ENCODE measurements at regions not wholly inside any gene's neighbourhood (a gene's known extent, or its start where the extent isn't known, plus 50 kb on each side); places are given as distances from the start of the nearest gene placed in this dataset.

DNA sequence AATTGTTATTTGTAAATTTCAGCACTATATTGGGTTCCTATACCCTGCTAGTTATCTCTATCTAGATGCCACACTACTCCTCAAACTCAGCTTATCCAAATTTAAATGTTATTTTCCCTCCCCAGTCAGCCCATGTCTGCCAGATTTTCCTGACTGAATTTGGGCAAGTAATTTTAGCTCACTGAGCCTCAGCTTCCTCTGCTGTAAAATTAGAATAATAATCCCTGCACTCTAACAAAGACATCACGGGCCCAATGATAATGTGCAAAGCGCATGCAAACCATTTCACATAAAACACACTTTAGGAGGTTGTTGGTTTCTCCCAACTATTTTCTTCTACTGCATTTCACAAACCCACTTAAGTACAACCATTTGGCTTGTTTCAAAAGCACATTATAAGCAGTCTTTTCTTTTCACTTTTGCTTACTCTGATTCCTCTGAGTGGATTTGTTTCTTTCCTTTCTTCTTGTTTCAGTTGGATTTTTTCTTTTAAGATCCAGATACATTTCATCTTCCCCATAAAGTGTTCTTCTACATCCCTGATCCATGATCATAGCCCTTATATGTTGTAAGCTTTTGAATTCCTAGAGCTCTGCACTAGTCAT is 152.8 kb upstream of the DPT start:
- H3K4me3 ChIP-seq (replicated peaks; ENCODE audit: insufficient read depth, low read length), result no peak overlapping the region
- no peak overlapping the region for H3K27ac ChIP-seq (replicated peaks)
- TF ChIP-seq POLR2AphosphoS5 (IDR thresholded peaks at IDR 0.05; ENCODE audit: low read depth) (no peak), GABPA (IDR thresholded peaks at IDR 0.05; ENCODE audit: low read depth) (no peak), SPI1 (IDR thresholded peaks at IDR 0.05; ENCODE audit: borderline replicate concordance, low read depth) (no peak)
- TF ChIP-seq, protein P1, sequence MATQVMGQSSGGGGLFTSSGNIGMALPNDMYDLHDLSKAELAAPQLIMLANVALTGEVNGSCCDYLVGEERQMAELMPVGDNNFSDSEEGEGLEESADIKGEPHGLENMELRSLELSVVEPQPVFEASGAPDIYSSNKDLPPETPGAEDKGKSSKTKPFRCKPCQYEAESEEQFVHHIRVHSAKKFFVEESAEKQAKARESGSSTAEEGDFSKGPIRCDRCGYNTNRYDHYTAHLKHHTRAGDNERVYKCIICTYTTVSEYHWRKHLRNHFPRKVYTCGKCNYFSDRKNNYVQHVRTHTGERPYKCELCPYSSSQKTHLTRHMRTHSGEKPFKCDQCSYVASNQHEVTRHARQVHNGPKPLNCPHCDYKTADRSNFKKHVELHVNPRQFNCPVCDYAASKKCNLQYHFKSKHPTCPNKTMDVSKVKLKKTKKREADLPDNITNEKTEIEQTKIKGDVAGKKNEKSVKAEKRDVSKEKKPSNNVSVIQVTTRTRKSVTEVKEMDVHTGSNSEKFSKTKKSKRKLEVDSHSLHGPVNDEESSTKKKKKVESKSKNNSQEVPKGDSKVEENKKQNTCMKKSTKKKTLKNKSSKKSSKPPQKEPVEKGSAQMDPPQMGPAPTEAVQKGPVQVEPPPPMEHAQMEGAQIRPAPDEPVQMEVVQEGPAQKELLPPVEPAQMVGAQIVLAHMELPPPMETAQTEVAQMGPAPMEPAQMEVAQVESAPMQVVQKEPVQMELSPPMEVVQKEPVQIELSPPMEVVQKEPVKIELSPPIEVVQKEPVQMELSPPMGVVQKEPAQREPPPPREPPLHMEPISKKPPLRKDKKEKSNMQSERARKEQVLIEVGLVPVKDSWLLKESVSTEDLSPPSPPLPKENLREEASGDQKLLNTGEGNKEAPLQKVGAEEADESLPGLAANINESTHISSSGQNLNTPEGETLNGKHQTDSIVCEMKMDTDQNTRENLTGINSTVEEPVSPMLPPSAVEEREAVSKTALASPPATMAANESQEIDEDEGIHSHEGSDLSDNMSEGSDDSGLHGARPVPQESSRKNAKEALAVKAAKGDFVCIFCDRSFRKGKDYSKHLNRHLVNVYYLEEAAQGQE (IDR thresholded peaks at IDR 0.05; ENCODE audit: insufficient replicate concordance, low read depth), result no peak
- TF ChIP-seq, protein P2, sequence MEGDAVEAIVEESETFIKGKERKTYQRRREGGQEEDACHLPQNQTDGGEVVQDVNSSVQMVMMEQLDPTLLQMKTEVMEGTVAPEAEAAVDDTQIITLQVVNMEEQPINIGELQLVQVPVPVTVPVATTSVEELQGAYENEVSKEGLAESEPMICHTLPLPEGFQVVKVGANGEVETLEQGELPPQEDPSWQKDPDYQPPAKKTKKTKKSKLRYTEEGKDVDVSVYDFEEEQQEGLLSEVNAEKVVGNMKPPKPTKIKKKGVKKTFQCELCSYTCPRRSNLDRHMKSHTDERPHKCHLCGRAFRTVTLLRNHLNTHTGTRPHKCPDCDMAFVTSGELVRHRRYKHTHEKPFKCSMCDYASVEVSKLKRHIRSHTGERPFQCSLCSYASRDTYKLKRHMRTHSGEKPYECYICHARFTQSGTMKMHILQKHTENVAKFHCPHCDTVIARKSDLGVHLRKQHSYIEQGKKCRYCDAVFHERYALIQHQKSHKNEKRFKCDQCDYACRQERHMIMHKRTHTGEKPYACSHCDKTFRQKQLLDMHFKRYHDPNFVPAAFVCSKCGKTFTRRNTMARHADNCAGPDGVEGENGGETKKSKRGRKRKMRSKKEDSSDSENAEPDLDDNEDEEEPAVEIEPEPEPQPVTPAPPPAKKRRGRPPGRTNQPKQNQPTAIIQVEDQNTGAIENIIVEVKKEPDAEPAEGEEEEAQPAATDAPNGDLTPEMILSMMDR (IDR thresholded peaks at IDR 0.05; ENCODE audit: insufficient read depth, low read length), result no peak
- no peak for DNase-seq (ENCODE audit: low read depth in 1 of 2, low spot score in 1 of 2)
- H3K27me3 ChIP-seq (ENCODE audit: insufficient read depth, poor library complexity, severe bottlenecking), result no peaks in the 10 kb centered on the region

DNA sequence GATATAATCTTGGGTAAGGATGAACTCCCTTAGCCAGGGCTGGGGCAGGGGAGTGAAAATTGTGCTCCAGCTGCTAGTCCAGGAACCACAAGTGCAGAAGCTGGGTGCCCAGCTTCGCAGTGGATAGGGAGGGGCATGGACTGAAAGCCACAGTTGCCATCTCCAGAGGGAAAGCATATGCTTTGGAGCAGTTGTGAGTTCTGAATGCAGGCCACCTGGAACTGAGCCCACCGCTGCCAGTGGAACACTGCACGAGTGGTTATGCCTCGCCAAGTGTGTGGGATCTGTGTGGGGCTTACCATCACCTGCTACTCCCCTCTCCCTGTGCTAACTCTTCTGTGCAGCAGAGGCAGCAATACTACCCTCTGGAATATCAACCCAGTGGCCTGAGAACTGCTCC is 158.4 kb upstream of the DPT start:
- TF ChIP-seq, protein P2 (IDR thresholded peaks at IDR 0.05; ENCODE audit: insufficient read depth, low read length), result no peak
- TF ChIP-seq, protein P1 (IDR thresholded peaks at IDR 0.05; ENCODE audit: insufficient replicate concordance, low read depth), result no peak
- TF ChIP-seq POLR2AphosphoS5 (IDR thresholded peaks at IDR 0.05; ENCODE audit: low read depth) (no peak), GABPA (IDR thresholded peaks at IDR 0.05; ENCODE audit: low read depth) (no peak), SPI1 (IDR thresholded peaks at IDR 0.05; ENCODE audit: borderline replicate concordance, low read depth) (no peak)
- no peak for DNase-seq (ENCODE audit: low read depth in 1 of 2, low spot score in 1 of 2)
- Histone ChIP-seq H3K27me3 (ENCODE audit: insufficient read depth, poor library complexity, severe bottlenecking) (peaks cover 4% of the 10 kb centered on the region), H3K4me3 (replicated peaks; ENCODE audit: insufficient read depth, low read length) (no peak overlapping the region), H3K27ac (replicated peaks) (no peak overlapping the region)

DNA sequence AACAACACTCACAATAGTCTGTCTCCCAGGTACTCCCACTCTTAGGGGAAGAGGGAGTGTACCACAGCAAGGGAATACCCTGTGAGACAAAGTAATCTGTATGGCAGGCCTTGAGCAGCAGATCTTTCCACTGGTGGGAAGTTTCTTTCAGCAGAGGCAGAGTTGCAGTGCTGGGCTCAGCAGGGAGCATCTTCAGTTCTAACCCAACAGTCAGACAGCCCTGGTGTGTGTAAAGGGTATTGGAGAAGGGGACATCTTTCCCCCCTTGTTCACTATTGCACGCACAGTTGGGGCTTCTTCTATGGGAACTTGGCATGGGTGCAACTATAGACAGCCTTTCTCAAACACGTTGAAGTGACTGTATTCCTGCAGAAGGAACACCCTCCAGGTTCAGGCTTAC is 159.4 kb upstream of the DPT start:
- Histone ChIP-seq H3K27me3 (ENCODE audit: insufficient read depth, poor library complexity, severe bottlenecking) (peaks cover 4% of the 10 kb centered on the region), H3K27ac (replicated peaks) (no peak overlapping the region), H3K4me3 (replicated peaks; ENCODE audit: insufficient read depth, low read length) (no peak overlapping the region)
- TF ChIP-seq, protein P2 (IDR thresholded peaks at IDR 0.05; ENCODE audit: insufficient read depth, low read length), result no peak
- TF ChIP-seq, protein P1 (IDR thresholded peaks at IDR 0.05; ENCODE audit: insufficient replicate concordance, low read depth), result no peak
- TF ChIP-seq SPI1 (IDR thresholded peaks at IDR 0.05; ENCODE audit: borderline replicate concordance, low read depth) (no peak), GABPA (IDR thresholded peaks at IDR 0.05; ENCODE audit: low read depth) (no peak), POLR2AphosphoS5 (IDR thresholded peaks at IDR 0.05; ENCODE audit: low read depth) (no peak)
- no peak for DNase-seq (ENCODE audit: low read depth in 1 of 2, low spot score in 1 of 2)
